ENCODE measurements at regions not wholly inside any gene's neighbourhood (a gene's known extent, or its start where the extent isn't known, plus 50 kb on each side); places are given as distances from the start of the nearest gene placed in this dataset.

GRCh38 chr18:22334567-22334966 lies 83.1 kb downstream of the CTAGE1 start:
- TF ChIP-seq CTCF (IDR thresholded peaks at IDR 0.05), result no peak
- no peak for TF ChIP-seq POLR2AphosphoS5 (IDR thresholded peaks at IDR 0.05)

Measured in gastroesophageal sphincter (tissue), 3 donors.